Panc1 (cell line): ENCODE measurements at regions not wholly inside any gene's neighbourhood (a gene's known extent, or its start where the extent isn't known, plus 50 kb on each side); places are given as distances from the start of the nearest gene placed in this dataset.

ENCODE experiments used
- ATAC-seq: fragments of 200-7000 bp; cut with Tn5 transposase; 2 replicates; pipeline ENCODE4 v1.9.1; 2020; ENCODE audit warnings: mild to moderate bottlenecking, moderate library complexity
- BruUV-seq: library from RNA; stranded (reverse); fragments of 400-500 nt; replicated peaks from 2 replicates; lab custom pipeline; 2021; lab: Mats Ljungman, UMichigan
- CTCF ChIA-PET: fragments of 300-600 bp; sonication (Branson Sonifier 250); formaldehyde crosslinking; loops from one replicate; lab custom pipeline; 2022; ENCODE audit warnings: antibody characterized with exemption; lab: Charles Lee
- POLR2A ChIA-PET: fragments of 300-600 bp; sonication (Branson Sonifier 250); formaldehyde crosslinking; loops from one replicate; lab custom pipeline; 2022; ENCODE audit warnings: antibody characterized with exemption; lab: Charles Lee
- DNase-seq: peaks from one replicate; pipeline ENCODE4 v3.0.0-alpha.2; 2010; ENCODE audit warnings: low read depth, low spot score
- H3K27ac ChIP-seq: 2 replicates; pipeline ENCODE4 v1.5.1; 2011; ENCODE audit warnings: mild to moderate bottlenecking, low read length, inconsistent platforms
- H3K27me3 ChIP-seq: fragments of 200-500 bp; sonication (Bioruptor generic); 2 replicates; pipeline ENCODE4 v1.6.0; 2014; ENCODE audit warnings: low read length, inconsistent platforms; ENCODE audit not compliant: control insufficient read depth, insufficient read depth
- H3K36me3 ChIP-seq: fragments of 200-500 bp; sonication (Bioruptor generic); 2 replicates; pipeline ENCODE4 v1.5.1; 2014; ENCODE audit warnings: inconsistent platforms, mild to moderate bottlenecking, low read length, moderate library complexity; ENCODE audit not compliant: control insufficient read depth, insufficient read depth
- H3K4me1 ChIP-seq: 2 replicates; pipeline ENCODE4 v1.5.1; 2011; ENCODE audit warnings: inconsistent platforms, mild to moderate bottlenecking, low read length, moderate library complexity; ENCODE audit not compliant: control insufficient read depth, insufficient read depth
- H3K4me3 ChIP-seq, 2 experiments: 2 replicates each; pipeline ENCODE4 v1.5.1; 2011 to 2012; ENCODE audit warnings: low read depth in 2 of 2, low read length in 2 of 2, mild to moderate bottlenecking in 2 of 2, inconsistent platforms in 1 of 2, moderate library complexity in 1 of 2
- H3K9me3 ChIP-seq: fragments of 200-500 bp; sonication (Bioruptor generic); 2 replicates; pipeline ENCODE4 v1.5.1; 2014; ENCODE audit warnings: low read depth, mild to moderate bottlenecking, inconsistent platforms, low read length, moderate library complexity; ENCODE audit not compliant: control insufficient read depth, insufficient read depth
- POLR2AphosphoS5 ChIP-seq: IDR thresholded peaks from 2 replicates; pipeline ENCODE4 v1.6.1; 2012; ENCODE audit warnings: mild to moderate bottlenecking, low read depth, low read length, moderate library complexity
- SIN3A ChIP-seq: IDR thresholded peaks from 2 replicates; pipeline ENCODE4 v1.6.1; 2012; ENCODE audit warnings: low read depth, mild to moderate bottlenecking, low read length, moderate library complexity, borderline replicate concordance; ENCODE audit not compliant: insufficient read depth
- TCF7L2 ChIP-seq: IDR thresholded peaks from 2 replicates; pipeline ENCODE4 v1.6.1; 2011; ENCODE audit warnings: mild to moderate bottlenecking, low read depth, low read length, inconsistent platforms
- in situ Hi-C: cut with HindIII; loops from 2 replicates; pipeline ENCODE4 v1.10.0; 2016; ENCODE audit warnings: low sequenced_read_pairs, low pct_unique_long_range_greater_than_20kb
- intact Hi-C: fragments of 100-400 bp; cut with micrococcal nuclease; formaldehyde crosslinking; loops from one replicate; pipeline ENCODE4 v1.10.0; 2022; ENCODE audit not compliant: unreplicated experiment
- TF ChIP-seq, protein P1 (sequence below): fragments of 450-650 bp; IDR thresholded peaks from 2 replicates; pipeline ENCODE4 v1.5.1; 2017; ENCODE audit warnings: mild to moderate bottlenecking
- TF ChIP-seq, protein P2 (sequence below), 2 experiments: IDR thresholded peaks; 2 replicates each; pipeline ENCODE4 v1.6.1; 2011 to 2012; ENCODE audit warnings: low read depth in 2 of 2, control low read depth in 1 of 2, low read length in 1 of 2, mild to moderate bottlenecking in 1 of 2, moderate library complexity in 1 of 2; ENCODE audit not compliant: insufficient read depth in 1 of 2

DNA sequence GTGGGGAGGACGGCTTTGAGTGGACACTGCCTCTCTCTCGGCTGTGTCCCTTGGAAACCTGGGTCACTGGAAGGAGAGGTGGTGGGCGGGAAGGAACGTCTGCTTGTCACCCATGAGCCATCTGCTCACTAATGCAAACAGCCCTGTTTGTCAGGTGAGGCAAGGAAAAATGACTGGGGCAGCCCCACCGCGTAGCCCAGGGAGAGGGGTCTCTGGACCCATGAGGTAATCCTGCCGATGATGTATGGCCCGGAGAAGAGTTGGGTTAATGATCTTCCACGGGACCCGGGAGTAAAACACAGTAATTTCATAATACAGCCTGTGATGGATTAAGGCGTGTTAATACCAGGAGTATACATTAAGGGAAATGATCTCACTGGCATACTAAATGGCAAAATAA is 197.0 kb downstream of the CYLD start:
- no peaks in the 10 kb centered on the region for H3K36me3 ChIP-seq
- no peaks in the 10 kb centered on the region for H3K4me1 ChIP-seq
- ChIA-PET CTCF (no interaction called here), POLR2A (no interaction called here)
- TF ChIP-seq TCF7L2 (no peak), POLR2AphosphoS5 (no peak)
- in situ Hi-C loops = no loop called here
- ATAC-seq = no peak
- no TSS peak for BruUV-seq
- intact Hi-C loops = no loop called here
- H3K27me3 ChIP-seq = no peaks in the 10 kb centered on the region
- DNase-seq = no peak
- H3K27ac ChIP-seq = no peak overlapping the region
- no peak overlapping the region for H3K4me3 ChIP-seq
- no peaks in the 10 kb centered on the region for H3K9me3 ChIP-seq

DNA sequence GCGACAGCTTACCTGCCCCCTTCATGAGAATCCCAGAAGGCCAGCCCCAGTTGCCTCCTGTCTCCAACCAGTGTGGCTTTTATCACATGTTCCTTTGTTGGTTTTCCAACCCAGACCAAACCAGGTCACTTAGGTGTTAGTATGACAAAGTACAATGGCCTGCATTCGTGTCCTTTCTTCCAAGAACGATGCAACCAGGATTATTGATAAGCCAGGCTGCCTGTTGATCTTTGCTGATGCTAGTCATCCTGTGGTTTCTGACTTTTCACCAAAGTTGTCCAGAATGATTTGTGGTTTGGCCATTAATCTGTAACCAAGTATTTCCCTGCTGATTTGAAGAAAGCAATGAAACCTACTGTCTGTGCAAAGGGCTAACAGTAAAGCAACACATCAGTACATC is 191.4 kb downstream of the CYLD start:
- no peak overlapping the region for H3K27ac ChIP-seq
- ATAC-seq (no peak), DNase-seq (no peak)
- H3K4me3 ChIP-seq = no peak overlapping the region
- no peaks in the 10 kb centered on the region for H3K9me3 ChIP-seq
- in situ Hi-C loops (no loop called here), intact Hi-C loops (no loop called here)
- ChIA-PET CTCF (no interaction called here), POLR2A (no interaction called here)
- TF ChIP-seq POLR2AphosphoS5 = no peak
- TF ChIP-seq, protein P1, sequence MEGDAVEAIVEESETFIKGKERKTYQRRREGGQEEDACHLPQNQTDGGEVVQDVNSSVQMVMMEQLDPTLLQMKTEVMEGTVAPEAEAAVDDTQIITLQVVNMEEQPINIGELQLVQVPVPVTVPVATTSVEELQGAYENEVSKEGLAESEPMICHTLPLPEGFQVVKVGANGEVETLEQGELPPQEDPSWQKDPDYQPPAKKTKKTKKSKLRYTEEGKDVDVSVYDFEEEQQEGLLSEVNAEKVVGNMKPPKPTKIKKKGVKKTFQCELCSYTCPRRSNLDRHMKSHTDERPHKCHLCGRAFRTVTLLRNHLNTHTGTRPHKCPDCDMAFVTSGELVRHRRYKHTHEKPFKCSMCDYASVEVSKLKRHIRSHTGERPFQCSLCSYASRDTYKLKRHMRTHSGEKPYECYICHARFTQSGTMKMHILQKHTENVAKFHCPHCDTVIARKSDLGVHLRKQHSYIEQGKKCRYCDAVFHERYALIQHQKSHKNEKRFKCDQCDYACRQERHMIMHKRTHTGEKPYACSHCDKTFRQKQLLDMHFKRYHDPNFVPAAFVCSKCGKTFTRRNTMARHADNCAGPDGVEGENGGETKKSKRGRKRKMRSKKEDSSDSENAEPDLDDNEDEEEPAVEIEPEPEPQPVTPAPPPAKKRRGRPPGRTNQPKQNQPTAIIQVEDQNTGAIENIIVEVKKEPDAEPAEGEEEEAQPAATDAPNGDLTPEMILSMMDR = no peak
- TF ChIP-seq TCF7L2 = no peak
- TF ChIP-seq SIN3A = no peak
- TF ChIP-seq, protein P2, sequence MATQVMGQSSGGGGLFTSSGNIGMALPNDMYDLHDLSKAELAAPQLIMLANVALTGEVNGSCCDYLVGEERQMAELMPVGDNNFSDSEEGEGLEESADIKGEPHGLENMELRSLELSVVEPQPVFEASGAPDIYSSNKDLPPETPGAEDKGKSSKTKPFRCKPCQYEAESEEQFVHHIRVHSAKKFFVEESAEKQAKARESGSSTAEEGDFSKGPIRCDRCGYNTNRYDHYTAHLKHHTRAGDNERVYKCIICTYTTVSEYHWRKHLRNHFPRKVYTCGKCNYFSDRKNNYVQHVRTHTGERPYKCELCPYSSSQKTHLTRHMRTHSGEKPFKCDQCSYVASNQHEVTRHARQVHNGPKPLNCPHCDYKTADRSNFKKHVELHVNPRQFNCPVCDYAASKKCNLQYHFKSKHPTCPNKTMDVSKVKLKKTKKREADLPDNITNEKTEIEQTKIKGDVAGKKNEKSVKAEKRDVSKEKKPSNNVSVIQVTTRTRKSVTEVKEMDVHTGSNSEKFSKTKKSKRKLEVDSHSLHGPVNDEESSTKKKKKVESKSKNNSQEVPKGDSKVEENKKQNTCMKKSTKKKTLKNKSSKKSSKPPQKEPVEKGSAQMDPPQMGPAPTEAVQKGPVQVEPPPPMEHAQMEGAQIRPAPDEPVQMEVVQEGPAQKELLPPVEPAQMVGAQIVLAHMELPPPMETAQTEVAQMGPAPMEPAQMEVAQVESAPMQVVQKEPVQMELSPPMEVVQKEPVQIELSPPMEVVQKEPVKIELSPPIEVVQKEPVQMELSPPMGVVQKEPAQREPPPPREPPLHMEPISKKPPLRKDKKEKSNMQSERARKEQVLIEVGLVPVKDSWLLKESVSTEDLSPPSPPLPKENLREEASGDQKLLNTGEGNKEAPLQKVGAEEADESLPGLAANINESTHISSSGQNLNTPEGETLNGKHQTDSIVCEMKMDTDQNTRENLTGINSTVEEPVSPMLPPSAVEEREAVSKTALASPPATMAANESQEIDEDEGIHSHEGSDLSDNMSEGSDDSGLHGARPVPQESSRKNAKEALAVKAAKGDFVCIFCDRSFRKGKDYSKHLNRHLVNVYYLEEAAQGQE (IDR thresholded peaks at IDR 0.05; ENCODE audit: insufficient read depth in 1 of 2, low read depth in 2 of 2, low read length in 1 of 2) = no peak
- no peaks in the 10 kb centered on the region; the same call in 1 of the 2 replicates for H3K27me3 ChIP-seq
- no peaks in the 10 kb centered on the region for H3K4me1 ChIP-seq
- BruUV-seq = no TSS peak
- no peaks in the 10 kb centered on the region for H3K36me3 ChIP-seq

DNA sequence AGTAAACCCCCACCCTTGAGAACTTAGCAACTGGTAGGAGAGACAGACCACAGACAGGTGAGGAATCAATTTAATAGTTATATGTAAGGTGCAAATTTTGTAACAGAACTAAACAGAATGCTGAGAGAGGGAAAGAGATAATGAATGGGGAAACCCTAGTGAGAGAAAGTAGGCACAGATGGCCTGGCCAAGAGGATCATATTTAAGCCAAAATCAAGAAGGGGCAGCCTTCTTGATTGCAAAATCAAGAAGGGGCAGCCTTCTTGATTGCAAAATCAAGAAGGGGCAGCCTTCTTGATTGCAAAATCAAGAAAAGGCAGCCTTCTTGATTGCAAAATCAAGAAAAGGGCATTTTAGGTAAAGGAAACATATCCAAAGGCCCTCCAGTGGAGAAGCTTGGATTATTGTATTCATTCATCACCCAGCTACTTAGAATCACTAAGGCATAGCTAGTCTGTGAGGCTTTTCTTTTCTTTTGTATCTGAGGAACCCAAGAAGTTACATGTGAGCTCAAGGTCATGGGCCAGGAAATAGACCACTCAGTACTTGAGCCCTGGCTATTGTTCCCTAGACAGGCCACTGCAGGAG is 190.6 kb downstream of the CYLD start:
- BruUV-seq = no TSS peak
- no peak for DNase-seq

More for the DNA sequence above, 190.6 kb downstream of the CYLD start:
- in situ Hi-C loops (no loop called here), intact Hi-C loops (no loop called here)
- H3K36me3 ChIP-seq = no peaks in the 10 kb centered on the region
- no peaks in the 10 kb centered on the region for H3K4me1 ChIP-seq
- H3K9me3 ChIP-seq = no peaks in the 10 kb centered on the region
- CTCF ChIA-PET = no interaction called here
- POLR2A ChIA-PET = no interaction called here
- no peak overlapping the region for H3K4me3 ChIP-seq
- no peaks in the 10 kb centered on the region; the same call in 1 of the 2 replicates for H3K27me3 ChIP-seq
- ATAC-seq = no peak
- no peak overlapping the region for H3K27ac ChIP-seq
- no peak for TF ChIP-seq TCF7L2
- TF ChIP-seq POLR2AphosphoS5 = no peak
- TF ChIP-seq SIN3A = no peak
- TF ChIP-seq, protein P2 (IDR thresholded peaks at IDR 0.05; ENCODE audit: insufficient read depth in 1 of 2, low read depth in 2 of 2, low read length in 1 of 2) = no peak
- TF ChIP-seq, protein P1 = no peak
